ENCODE measurements at regions not wholly inside any gene's neighbourhood (a gene's known extent, or its start where the extent isn't known, plus 50 kb on each side); places are given as distances from the start of the nearest gene placed in this dataset.

DNA sequence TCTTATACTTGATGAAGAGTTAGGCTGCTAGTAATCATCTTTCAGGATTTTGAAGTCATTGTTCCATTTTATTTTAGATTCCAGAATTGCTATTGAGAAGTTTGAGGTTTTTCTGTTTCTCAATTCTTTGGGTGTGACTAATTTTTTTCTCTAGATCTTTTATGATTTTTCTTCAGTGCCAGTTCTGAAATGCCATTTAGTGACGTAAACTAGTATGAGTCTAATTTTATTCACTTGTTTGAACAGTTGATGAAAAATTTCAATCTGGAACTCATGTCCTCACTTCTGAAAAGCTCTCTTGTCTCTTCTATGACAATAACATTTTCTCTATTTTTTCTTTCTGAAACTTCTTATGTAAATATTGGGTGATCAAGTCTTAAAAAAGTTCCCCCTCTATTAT is 188.5 kb upstream of the HTR2A start:
- TF ChIP-seq, protein P1, sequence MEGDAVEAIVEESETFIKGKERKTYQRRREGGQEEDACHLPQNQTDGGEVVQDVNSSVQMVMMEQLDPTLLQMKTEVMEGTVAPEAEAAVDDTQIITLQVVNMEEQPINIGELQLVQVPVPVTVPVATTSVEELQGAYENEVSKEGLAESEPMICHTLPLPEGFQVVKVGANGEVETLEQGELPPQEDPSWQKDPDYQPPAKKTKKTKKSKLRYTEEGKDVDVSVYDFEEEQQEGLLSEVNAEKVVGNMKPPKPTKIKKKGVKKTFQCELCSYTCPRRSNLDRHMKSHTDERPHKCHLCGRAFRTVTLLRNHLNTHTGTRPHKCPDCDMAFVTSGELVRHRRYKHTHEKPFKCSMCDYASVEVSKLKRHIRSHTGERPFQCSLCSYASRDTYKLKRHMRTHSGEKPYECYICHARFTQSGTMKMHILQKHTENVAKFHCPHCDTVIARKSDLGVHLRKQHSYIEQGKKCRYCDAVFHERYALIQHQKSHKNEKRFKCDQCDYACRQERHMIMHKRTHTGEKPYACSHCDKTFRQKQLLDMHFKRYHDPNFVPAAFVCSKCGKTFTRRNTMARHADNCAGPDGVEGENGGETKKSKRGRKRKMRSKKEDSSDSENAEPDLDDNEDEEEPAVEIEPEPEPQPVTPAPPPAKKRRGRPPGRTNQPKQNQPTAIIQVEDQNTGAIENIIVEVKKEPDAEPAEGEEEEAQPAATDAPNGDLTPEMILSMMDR (IDR thresholded peaks at IDR 0.05): no peak
- no peak for TF ChIP-seq POLR2A (IDR thresholded peaks at IDR 0.05)
- TF ChIP-seq POLR2AphosphoS5 (IDR thresholded peaks at IDR 0.05): no peak
